HepG2 (cell line): ENCODE measurements at regions not wholly inside any gene's neighbourhood (a gene's known extent, or its start where the extent isn't known, plus 50 kb on each side); places are given as distances from the start of the nearest gene placed in this dataset.

ENCODE experiments used
- GZF1 ChIP-seq: sonication (generic); formaldehyde crosslinking; IDR thresholded peaks from 2 replicates; pipeline ENCODE4 v1.5.1; 2020; ENCODE audit warnings: mild to moderate bottlenecking, missing genetic modification reagents
- HIVEP1 ChIP-seq: sonication (generic); formaldehyde crosslinking; IDR thresholded peaks from 2 replicates; pipeline ENCODE4 v1.4.0; 2020; ENCODE audit warnings: mild to moderate bottlenecking, missing genetic modification reagents
- ISL2 ChIP-seq: sonication (generic); formaldehyde crosslinking; IDR thresholded peaks from 2 replicates; pipeline ENCODE4 v1.5.0; 2020; ENCODE audit warnings: missing genetic modification reagents
- MNT ChIP-seq: fragments of 450-650 bp; IDR thresholded peaks from 2 replicates; pipeline ENCODE4 v1.6.1; 2016
- POLR2AphosphoS5 ChIP-seq: IDR thresholded peaks from 2 replicates; pipeline ENCODE4 v1.6.1; 2012; ENCODE audit warnings: low read depth, low read length
- SETDB1 ChIP-seq: sonication (generic); formaldehyde crosslinking; IDR thresholded peaks from 2 replicates; pipeline ENCODE4 v1.5.1; 2020; ENCODE audit warnings: missing genetic modification reagents, mild to moderate bottlenecking, borderline replicate concordance
- SIN3A ChIP-seq: IDR thresholded peaks from 2 replicates; pipeline ENCODE4 v1.6.1; 2011; ENCODE audit warnings: low read depth, mild to moderate bottlenecking, control low read depth, low read length, borderline replicate concordance
- TFE3 ChIP-seq: IDR thresholded peaks from 2 replicates; pipeline ENCODE4 v1.6.1; 2016
- TIGD3 ChIP-seq: sonication (generic); formaldehyde crosslinking; IDR thresholded peaks from 2 replicates; pipeline ENCODE4 v1.5.1; 2020; ENCODE audit warnings: mild to moderate bottlenecking, missing genetic modification reagents, borderline replicate concordance
- ZNF276 ChIP-seq: sonication (generic); formaldehyde crosslinking; IDR thresholded peaks from 2 replicates; pipeline ENCODE4 v1.4.0; 2020; ENCODE audit warnings: mild to moderate bottlenecking, low read depth, missing genetic modification reagents
- ZNF343 ChIP-seq: sonication (generic); formaldehyde crosslinking; IDR thresholded peaks from 2 replicates; pipeline ENCODE4 v1.4.0; 2020; ENCODE audit warnings: mild to moderate bottlenecking, missing genetic modification reagents
- ZNF546 ChIP-seq: sonication (generic); formaldehyde crosslinking; conservative IDR thresholded peaks from 2 replicates; pipeline ENCODE4 v1.8.1; 2023; ENCODE audit warnings: mild to moderate bottlenecking, missing genetic modification reagents
- ZNF557 ChIP-seq: sonication (generic); formaldehyde crosslinking; IDR thresholded peaks from 2 replicates; pipeline ENCODE4 v1.4.0; 2020; ENCODE audit warnings: missing genetic modification reagents
- ZNF670 ChIP-seq: sonication (generic); formaldehyde crosslinking; IDR thresholded peaks from 2 replicates; pipeline ENCODE4 v1.8.0; 2022; ENCODE audit warnings: mild to moderate bottlenecking, missing genetic modification reagents, borderline replicate concordance
- ZNF746 ChIP-seq: sonication (generic); formaldehyde crosslinking; IDR thresholded peaks from 2 replicates; pipeline ENCODE4 v1.8.0; 2022; ENCODE audit warnings: mild to moderate bottlenecking, missing genetic modification reagents
- ZSCAN29 ChIP-seq: sonication (generic); formaldehyde crosslinking; conservative IDR thresholded peaks from 2 replicates; pipeline ENCODE4 v1.4.0; 2020; ENCODE audit warnings: mild to moderate bottlenecking, missing genetic modification reagents
- TF ChIP-seq, protein P1 (sequence below): sonication (generic); formaldehyde crosslinking; IDR thresholded peaks from 2 replicates; pipeline ENCODE4 v1.5.0; 2020; ENCODE audit warnings: missing genetic modification reagents
- TF ChIP-seq, protein P2 (sequence below): sonication (generic); formaldehyde crosslinking; IDR thresholded peaks from 2 replicates; pipeline ENCODE4 v1.4.0; 2020; ENCODE audit warnings: missing genetic modification reagents

- TF ChIP-seq TIGD3: no peak
- TF ChIP-seq ZNF343: no peak
- TF ChIP-seq MNT: no peak
- 0 out of 2 replicates have a peak, but pooled peaks have one; percentile 37 for TF ChIP-seq ZNF746
- TF ChIP-seq ISL2 (CRISPR knock-in tag): no peak
- no peak; the same call in 1 of the 2 replicates for TF ChIP-seq TFE3
- no peak for TF ChIP-seq GZF1 (CRISPR knock-in tag)
- TF ChIP-seq HIVEP1: no peak; the same call in 1 of the 2 replicates
- TF ChIP-seq, protein P1, sequence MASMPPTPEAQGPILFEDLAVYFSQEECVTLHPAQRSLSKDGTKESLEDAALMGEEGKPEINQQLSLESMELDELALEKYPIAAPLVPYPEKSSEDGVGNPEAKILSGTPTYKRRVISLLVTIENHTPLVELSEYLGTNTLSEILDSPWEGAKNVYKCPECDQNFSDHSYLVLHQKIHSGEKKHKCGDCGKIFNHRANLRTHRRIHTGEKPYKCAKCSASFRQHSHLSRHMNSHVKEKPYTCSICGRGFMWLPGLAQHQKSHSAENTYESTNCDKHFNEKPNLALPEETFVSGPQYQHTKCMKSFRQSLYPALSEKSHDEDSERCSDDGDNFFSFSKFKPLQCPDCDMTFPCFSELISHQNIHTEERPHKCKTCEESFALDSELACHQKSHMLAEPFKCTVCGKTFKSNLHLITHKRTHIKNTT: no peak
- TF ChIP-seq SETDB1 (CRISPR knock-in tag): 0 out of 2 replicates have a peak, but pooled peaks have one; percentile 44
- TF ChIP-seq ZNF546 (CRISPR knock-in tag): 0 out of 2 replicates have a peak, but pooled peaks have one; percentile 14
- no peak; the same call in 1 of the 2 replicates for TF ChIP-seq ZSCAN29 (CRISPR knock-in tag)
- peak; percentile 72 for TF ChIP-seq POLR2AphosphoS5
- 0 out of 2 replicates have a peak, but pooled peaks have one; percentile 8 for TF ChIP-seq ZNF276 (CRISPR knock-in tag)
- TF ChIP-seq ZNF557 (CRISPR knock-in tag): no peak
- TF ChIP-seq, protein P2, sequence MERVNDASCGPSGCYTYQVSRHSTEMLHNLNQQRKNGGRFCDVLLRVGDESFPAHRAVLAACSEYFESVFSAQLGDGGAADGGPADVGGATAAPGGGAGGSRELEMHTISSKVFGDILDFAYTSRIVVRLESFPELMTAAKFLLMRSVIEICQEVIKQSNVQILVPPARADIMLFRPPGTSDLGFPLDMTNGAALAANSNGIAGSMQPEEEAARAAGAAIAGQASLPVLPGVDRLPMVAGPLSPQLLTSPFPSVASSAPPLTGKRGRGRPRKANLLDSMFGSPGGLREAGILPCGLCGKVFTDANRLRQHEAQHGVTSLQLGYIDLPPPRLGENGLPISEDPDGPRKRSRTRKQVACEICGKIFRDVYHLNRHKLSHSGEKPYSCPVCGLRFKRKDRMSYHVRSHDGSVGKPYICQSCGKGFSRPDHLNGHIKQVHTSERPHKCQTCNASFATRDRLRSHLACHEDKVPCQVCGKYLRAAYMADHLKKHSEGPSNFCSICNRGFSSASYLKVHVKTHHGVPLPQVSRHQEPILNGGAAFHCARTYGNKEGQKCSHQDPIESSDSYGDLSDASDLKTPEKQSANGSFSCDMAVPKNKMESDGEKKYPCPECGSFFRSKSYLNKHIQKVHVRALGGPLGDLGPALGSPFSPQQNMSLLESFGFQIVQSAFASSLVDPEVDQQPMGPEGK (CRISPR knock-in tag): peak; percentile 32; the same call in 1 of the 2 replicates
- 0 out of 2 replicates have a peak, but pooled peaks have one; percentile 13 for TF ChIP-seq SIN3A
- no peak for TF ChIP-seq ZNF670
These were observed 367.9 kb upstream of the PROK2 start (continued) for GRCh38 chr3:72152551-72153476.
